NCI-H2081 treated with DMSO at 0.1 percent for 48 hours (cell line): ENCODE measurements at regions not wholly inside any gene's neighbourhood (a gene's known extent, or its start where the extent isn't known, plus 50 kb on each side); places are given as distances from the start of the nearest gene placed in this dataset.
"Not testable (repeated sequence)": the region's sequence is repeated elsewhere in the genome, so short reads cannot be mapped to it uniquely, and the experiment has no call there.

ENCODE experiments used
- DNase-seq: peaks from one replicate; lab custom pipeline; 2025; lab: John Stamatoyannopoulos, UW

DNA sequence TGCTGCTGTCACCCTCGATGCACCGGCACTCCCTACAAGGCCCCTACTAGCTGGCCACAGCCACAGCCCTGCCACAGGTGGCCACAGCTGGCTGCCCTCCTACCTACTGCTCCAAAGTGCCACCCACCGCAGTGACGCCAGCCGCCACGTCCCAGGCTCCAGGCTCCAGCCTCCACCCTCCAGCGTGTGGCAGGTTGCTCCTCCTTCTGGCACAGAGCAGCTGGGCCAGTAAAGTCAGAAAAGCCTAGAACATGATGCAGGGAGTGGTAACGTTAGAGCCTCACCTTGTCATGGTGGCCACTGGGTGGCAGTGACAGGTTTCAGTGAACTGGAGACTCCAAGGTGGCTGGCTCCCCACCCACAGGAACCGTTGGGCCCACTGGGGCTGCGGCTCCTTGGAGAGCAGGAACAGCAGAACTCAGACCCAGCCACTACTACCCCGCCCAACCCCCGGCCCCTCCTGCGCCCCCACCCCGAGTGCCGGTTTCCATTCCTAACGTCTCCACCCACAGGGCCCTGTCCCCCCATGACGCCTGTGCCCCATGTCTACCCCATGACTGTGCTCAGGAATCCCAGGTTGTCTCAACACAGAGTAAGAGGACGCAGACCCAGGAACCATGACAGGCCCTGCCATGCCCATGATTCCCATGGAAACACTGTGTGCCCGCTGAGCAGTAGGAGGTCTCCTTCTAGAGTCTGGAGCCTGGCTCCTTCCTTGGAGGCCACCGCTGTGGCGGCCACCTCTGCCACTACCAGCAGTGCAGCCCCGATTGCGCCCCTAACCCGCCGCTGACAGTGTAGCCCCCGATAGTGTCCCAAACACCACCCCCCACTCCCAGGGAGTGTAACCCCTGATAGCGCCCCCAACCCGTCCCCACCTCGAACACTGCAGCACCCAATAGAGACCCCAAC lies 52.3 kb upstream of the ZNF33B start:
- DNase-seq = no peak

DNA sequence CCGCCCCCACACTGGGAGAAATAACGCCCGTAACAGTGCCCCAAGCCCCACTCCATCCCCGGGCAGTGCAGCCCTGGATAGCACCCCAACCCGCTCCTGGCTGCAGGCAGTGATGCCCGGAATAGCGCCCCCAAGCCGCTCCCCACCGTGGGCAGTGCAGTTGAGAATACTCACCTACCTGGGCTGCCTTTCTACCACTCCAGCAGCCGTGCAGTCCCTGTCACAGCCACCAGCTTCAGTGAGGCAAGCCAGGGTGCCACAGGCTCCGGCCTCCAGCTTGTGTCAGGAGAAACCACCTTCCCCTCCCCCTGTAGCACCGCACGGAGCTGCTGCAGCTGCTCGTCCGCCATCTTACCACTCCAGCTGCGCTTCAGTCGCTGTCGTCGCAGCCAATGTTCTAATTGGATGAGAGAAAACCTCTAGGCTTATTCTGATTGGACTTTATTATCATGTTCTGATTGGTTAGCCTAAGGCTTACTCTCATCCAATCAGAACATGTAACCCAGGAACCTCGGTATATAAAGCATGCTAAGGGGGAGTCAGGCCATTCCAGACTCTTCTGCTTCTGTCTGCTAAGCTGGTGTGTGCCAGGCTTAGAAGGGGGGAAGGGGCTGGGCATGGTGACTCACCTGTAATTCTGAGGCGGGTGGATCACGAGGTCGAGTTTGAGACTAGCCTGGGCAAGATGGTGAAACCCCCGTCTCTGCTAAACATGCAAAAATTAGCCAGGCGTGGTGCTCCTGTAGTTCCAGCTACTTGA lies 53.2 kb upstream of the ZNF33B start:
- peak; percentile 66 for DNase-seq

DNA sequence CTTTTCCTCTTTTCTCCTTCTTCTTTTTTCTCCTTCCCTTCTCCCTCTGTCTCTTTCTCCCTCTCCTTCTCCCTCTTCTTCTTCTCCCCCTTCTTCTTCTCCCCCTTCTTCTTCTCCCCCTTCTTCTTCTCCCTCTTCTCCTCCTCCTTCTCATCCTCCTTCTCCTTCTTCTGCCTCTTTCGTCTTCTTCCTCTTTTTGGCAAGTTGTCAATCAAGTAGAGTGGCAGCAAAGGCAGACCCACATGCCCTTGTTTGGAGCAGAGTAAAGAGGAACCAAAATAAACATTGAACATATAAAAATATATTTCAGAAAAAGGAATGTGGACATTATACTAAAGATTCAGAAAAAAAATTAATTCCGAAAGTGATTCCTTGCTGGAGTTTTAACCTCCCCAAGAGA lies 59.6 kb upstream of the ZNF33B start:
- no peak for DNase-seq

DNA sequence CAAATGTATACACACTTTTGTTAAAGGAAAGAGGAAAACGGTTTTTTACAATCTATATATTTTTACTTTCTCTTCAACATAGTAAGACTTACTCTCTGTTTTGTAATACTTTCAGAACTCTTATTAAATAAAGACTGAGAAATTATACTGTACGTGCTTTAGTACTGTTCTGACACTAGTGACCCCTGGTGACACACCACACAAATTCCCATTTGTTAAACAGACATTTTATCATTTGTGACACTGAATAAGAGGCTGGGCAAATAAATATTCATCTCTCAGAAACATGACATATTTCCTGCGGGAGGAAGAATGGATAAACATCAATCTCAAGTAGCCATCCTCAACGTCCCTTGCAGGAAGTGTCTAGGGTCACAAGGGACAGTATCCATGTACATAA lies 68.9 kb upstream of the ZNF33B start:
- DNase-seq = no peak

DNA sequence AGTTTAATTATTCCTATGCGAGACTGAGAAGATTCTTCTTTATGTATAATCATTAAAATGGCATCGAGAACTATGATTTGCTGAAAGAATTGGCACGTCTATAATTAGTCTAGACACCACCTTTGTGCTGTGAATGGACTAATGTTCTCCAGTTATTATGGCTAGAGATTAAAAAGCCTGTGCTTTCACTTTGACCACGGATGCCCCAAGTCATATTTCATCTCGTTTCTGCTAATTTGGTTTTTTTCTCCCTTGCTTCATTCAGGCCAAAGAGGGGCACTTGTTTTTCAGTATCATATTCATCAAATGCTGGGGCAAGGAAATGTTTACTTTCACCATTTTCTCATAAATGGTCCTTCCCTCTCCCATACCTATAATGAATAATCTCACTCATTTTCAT lies 63.3 kb upstream of the BMS1 start:
- not testable (repeated sequence) for DNase-seq

DNA sequence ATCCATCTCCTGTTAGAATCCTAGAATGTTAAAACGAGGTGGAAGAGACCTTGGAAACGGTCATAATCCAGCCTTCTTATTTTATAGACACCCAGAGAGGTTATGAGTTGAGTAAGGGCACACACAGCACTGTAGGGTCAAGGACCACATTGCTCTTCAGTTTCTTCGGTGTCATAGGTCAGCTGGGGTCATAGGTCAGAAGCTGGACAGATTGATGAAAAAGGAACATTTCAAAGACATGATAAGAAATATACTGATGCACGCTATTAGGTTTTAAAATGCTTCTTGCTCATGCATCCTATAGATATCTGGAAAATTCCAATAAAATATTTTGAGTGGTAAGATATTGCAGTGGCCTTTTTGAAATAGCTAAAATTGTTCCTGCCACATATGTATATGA lies 60.0 kb upstream of the BMS1 start:
- no peak for DNase-seq

DNA sequence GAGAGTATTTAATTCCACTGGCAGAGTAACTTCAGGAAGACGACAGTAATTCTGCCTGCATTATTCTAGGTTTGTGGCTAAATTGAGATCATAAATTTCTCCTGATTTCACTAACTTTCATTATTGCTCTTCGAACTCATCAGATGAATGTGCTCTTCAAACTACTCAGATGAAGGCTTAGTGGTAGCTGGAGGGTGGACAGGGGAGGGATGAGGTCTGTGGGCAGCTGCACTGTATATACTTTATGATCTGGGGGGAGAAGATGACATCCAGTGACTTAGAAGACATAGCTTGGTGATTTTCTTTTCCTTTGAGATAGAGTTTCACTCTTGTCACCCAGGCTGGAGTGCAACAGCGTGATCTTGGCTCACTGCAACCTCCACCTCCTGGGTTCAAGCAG lies 59.0 kb upstream of the BMS1 start:
- DNase-seq = not testable (repeated sequence)

DNA sequence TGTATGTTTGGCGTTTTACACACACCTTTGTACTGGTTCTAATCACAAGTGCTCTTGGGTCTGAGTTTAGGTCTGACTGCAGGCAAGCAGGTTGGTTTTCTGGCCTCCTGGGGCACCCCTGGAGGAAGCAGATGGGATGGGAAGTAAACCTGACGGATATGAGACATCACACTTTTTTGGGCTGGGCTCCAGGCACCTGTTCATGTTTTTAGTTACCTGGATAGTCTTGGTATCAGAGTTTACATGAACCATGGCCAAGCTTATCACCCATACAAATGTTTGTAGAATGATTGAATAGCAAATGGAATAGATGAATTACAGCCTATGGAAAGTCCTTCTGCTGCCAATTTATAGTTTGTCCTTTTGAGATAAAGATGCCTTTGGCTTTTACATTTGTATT lies 57.9 kb upstream of the BMS1 start:
- DNase-seq = not testable (repeated sequence)

DNA sequence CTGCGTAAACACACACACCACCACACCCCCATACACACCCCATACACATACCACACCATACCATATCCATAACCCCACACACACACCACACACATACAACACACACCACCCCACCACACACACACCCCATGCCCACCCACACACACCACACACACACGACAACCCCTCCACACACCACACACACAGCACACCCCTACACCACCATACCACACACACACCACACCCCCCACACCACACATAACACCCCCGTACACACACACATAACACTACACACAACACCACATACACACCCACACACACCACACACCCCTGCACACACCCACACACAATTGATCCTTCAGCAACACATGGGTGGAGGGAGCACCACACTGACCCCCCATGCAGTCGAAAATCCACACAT lies 50.3 kb upstream of the BMS1 start:
- no peak for DNase-seq
